ENCODE measurements at regions not wholly inside any gene's neighbourhood (a gene's known extent, or its start where the extent isn't known, plus 50 kb on each side); places are given as distances from the start of the nearest gene placed in this dataset.

DNA sequence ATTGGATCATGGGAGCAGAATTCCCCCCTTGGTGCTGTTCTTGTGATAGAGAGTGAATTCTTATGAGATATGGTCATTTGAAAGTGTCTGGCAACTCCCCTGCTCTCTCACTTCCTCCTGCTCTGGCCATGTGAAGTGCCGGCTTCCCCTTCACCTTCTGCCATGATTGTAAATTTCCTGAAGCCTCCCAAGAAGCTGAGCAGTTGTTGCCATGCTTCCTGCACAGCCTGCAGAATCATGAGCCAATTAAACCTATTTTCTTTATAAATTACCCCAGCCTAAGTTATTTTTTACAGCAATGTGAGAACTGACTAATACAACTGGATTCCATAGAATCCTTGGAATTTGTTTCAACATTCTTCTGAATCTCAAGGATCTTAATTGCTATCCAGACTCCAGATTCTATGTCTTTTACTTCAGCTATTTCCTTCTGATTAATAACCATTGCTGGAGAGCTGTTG, 328.1 kb downstream of the SLITRK5 start:
- TF ChIP-seq, protein P1, sequence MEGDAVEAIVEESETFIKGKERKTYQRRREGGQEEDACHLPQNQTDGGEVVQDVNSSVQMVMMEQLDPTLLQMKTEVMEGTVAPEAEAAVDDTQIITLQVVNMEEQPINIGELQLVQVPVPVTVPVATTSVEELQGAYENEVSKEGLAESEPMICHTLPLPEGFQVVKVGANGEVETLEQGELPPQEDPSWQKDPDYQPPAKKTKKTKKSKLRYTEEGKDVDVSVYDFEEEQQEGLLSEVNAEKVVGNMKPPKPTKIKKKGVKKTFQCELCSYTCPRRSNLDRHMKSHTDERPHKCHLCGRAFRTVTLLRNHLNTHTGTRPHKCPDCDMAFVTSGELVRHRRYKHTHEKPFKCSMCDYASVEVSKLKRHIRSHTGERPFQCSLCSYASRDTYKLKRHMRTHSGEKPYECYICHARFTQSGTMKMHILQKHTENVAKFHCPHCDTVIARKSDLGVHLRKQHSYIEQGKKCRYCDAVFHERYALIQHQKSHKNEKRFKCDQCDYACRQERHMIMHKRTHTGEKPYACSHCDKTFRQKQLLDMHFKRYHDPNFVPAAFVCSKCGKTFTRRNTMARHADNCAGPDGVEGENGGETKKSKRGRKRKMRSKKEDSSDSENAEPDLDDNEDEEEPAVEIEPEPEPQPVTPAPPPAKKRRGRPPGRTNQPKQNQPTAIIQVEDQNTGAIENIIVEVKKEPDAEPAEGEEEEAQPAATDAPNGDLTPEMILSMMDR (IDR thresholded peaks at IDR 0.05) = no peak
- TF ChIP-seq POLR2AphosphoS5 (IDR thresholded peaks at IDR 0.05) = no peak
- TF ChIP-seq EP300 (IDR thresholded peaks at IDR 0.05; ENCODE audit: low read depth) = no peak
